ENCODE measurements at regions not wholly inside any gene's neighbourhood (a gene's known extent, or its start where the extent isn't known, plus 50 kb on each side); places are given as distances from the start of the nearest gene placed in this dataset.
A peak's percentile ranks its signal among the peaks of the same experiment; 100 is the strongest.
"Not testable (repeated sequence)": the region's sequence is repeated elsewhere in the genome, so short reads cannot be mapped to it uniquely, and the experiment has no call there.

DNA sequence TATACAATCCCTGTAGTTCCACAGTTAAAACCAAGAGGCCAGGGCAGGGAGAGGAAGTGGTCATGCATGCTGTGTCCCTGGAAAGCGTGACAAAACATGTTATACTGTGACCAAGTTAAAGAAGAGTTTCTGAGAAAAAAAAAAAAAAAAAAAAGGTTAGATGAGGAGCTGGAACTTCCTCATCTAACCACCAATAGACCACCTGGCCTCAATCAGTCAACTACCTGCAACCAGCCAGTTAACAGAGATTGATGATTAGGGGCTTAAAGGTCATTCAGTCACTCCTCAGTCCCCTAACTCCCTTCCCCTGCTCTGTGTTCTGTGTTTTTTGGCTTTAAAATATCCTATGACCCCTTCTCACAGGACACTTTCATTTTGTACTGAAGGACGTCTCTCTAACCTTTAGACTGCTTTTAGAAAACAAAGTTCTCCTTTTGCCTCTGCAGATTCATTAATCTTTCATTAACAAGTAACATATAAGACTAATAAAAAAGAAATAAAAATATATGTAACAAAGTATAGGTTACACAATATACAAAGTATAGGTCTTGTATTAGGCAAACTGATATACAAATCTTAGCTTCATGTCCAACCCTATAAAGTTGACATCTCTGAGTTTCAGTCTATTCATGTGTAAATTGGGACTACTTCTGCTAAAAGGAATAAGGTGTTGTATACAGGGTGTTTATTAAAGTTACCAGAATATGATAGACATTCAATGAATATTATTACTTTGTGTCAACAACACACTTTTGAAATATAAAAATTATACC, 179.1 kb upstream of the NDST4 start:
- no peak for DNase-seq

DNA sequence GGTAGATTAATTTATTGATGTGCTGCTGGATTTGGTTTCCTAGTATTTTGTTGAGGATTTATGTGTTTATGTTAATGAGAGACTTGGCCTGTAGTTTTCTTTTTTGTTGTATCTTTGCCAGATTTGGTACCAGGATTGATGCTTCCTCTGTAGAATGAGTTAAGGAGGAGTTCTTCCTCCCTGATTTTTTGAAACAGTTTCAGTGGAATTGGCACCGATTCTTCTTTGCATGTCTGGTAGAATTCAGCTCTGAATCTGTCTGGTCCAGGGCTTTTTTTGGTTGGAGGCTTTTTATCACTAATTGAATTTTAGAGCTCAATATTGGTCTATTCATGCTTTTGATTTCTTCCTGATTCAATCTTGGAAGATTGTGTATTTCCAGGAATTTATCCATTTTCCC, 174.0 kb upstream of the NDST4 start:
- no peak for DNase-seq

DNA sequence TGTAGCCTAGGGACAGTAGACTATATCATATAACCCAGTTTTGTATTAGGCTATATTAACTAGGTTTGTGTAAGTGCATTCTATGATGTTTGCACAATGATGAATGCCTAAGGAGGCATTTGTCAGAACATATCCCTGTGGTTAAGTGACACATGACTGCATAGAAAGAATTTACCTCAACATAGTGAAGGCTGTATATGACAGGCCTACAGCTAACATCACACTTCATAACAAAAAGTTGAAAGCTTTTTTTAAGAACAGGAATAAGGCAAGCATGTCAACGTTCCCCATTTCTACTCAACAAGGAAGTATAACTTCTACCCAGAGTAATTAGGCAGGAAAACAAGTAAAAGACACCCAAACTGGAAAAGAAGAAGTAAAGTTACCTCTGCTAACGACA, 165.9 kb upstream of the NDST4 start:
- DNase-seq = no peak

DNA sequence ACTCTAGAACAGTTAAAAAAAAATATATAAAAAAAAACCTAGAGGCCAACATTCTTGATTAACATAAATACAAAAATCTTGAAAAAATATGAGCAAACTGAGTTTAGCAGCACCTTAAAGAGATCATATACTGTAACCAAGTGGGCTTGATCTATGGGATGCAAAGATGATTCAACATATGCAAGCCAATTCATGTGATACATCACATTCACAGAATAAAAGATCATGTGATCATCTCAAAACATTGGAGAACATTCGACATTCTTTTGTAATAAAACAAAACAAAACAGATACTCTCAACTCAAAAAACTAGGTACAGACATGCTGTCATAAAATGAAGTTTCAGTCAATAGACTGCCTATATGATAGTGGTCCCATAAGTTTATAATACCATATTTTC, 165.4 kb upstream of the NDST4 start:
- no peak for DNase-seq

DNA sequence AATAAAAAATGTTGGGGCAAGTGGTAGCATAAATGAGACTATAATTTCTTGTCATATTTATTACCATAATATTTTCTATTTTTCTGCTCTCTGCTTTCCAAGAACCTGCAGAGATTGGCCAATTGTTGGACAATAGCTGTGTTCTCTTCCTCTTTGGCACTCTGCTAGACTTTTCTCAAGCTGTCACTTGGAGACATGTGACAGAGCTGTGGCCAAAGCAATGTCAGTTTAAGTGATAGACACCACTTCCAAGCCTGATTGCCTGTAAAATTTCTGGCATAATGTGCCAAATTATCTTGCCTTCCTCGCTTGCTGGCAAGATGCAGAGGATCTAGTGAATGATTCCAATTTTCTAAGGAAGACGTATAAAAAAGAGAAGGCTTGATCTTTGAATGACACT, 162.2 kb upstream of the NDST4 start:
- no peak for DNase-seq

DNA sequence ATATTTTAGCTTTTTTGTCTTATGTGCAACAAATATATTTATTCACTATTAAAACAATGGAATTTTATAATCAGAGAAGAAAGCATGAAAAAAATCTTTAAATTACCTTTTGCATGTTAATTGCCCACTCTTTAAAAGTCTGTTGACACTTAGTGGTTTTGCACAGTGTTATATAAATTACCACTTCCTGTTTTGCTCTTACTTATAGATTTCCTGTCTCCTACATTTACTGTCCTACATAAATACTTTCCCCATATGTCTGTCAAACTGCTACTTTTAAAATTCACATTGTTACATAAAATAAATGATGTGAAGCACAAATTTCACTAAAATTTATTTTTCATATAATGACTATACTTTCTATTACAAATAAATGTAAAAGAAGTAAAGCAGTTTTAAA, 161.1 kb upstream of the NDST4 start:
- DNase-seq = no peak

DNA sequence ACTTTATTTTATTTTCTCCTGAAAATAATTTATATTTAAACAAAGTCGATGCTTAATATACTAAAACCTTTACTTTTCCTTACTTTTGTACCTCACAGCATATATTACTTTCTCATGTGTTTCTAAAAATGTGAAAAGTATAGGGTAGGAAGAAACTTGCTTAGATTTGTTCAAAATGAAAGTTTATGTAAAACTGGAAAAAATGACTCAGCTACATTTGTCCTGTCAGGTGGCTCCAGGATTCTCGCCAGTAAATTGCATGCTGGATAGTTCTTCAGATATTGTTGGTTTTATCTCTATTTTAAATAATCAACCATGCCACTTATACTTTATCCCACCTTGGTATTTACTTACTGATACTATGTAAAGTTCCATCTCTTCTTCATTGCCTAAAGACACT, 159.2 kb upstream of the NDST4 start:
- DNase-seq = no peak

DNA sequence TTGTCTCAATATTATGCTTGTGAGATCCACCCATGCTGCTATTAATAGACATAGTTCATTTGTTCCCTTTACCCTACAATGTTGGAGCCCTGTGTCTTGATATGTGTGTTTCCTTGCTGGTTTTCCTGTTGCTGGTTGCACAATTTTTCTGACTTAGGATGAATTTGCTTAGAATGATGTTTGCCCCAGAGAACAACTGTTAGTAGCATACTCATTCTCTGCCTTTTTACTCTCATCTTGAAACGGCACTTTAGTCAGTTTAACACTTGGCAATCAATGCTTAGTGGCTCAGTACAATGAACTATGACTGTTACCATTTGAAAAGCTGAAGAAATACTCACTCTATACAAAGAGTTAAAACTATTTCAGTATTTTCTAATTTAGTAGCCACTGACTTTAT, 158.8 kb upstream of the NDST4 start:
- DNase-seq = no peak

DNA sequence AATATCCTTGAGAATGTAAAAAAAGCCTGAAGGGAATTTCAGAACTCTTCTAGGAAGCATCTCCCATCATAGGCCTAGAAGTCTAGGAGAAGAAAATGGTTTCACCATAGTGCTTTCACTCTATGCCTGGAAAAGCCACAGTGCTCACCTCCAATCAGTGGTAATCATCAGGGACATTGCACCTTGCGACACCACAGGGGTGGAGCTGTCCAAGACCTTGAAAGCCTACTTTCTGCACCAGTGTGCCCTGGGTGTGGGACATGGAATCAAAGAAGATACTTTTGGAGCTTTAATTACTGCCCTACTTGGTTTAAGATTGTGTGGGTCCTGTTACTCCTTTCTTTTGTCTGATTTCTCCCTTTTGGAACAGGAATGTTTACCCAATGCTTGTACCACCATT, 146.8 kb upstream of the NDST4 start:
- no peak for DNase-seq

DNA sequence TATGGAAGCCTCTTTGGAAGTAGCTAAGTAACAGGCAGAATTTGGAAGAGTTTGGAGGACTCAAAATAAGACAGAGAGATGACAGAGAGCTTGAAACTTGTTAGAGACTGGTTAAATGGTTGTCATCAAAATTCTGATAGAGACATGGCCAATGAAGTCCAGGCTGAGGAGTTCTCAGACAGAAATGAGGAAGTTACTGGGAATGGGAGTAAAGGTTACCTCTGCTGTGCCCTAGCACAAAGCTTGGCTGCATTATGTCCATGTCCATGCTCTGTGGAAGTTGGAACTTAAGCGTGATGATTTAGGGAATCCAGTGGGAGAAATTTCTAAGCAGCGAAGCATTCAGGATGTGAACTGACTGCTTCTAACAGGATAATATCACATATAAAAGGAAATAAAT, 146.2 kb upstream of the NDST4 start:
- no peak for DNase-seq

DNA sequence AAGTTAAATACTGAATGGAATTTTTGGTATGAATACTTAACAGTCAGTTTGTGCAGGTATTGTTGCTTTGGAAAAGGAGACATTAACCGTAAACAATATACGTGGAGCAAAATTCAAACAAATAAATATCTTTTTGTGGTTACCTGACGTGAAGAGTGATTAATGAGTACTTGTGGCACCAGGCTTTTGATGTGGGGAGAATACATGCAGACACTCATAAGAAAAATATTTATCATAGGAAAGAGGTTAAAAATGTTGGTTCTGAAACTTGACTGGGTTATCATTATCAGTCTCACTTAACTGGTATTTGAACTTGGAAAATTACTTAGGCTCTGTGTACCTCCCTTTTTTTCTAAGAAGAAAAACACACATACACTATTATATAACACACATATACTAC, 136.4 kb upstream of the NDST4 start:
- no peak for DNase-seq

DNA sequence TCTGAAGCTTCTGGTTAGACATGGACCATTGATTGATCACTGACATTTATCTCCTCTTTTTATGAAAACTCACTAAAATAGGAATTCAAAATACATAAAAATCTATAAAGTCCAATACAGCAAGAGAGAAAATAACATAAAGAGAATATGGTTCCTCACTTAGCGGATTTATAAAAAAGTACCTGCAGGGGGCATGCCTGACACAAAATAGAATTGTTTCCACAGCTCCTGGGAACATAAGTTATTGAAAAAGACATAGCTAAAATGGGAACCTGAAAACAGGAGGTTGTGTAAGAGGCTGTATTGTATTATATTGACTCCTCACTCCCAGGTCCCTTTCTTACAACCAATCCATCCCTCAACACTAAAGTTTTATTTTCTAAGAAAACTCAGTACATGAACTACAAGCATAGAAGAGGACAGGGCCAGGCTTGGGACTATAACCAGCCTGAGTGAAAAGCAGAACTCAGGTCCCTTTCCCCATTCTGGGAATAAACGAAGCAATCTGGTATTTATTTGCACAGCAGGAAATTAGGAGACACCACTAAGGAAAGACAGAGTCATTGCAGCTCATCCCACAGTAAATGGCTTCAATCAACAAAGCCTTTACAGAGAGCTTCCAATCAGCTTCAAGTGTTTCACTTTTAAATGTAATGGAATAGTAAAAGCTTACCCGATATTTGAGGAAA, 121.1 kb upstream of the NDST4 start:
- no peak for DNase-seq

DNA sequence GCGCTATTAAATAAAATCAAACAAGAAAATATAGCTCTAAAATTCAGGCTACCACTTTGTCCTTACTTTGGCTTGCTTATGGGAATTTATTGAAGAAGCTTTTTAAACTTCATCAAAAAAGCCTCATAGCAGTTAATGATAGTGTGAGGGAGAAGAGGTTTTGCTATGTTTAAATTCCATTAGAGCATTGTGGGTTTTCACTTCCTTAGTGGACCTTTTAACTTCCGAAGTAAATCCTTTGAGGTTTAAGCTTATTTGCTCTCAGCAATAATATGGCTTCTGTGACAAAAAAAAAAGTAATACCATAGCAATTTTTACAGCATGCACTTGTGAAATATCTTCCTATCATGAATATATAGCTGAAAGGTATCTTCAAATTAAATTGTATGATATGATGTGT, 120.2 kb upstream of the NDST4 start:
- DNase-seq = no peak

DNA sequence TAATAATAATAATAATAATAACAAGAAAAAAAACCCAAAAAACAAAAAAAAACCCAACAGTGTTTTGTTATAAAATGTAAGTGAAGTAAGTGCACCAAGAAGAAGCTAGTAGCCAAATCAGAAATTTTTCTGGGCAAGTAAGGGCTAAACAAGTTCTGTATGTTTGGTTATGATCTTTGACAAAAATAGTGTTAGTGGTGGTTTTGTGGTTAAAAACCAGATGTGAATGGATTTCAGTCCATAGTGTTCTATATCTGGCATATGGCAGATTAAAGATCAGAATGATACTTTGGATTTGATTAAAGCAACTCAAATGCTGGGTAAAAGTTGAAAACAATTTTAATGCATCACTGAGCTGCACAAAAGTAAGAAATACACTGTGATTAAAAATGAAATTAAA, 116.5 kb upstream of the NDST4 start:
- DNase-seq = no peak

DNA sequence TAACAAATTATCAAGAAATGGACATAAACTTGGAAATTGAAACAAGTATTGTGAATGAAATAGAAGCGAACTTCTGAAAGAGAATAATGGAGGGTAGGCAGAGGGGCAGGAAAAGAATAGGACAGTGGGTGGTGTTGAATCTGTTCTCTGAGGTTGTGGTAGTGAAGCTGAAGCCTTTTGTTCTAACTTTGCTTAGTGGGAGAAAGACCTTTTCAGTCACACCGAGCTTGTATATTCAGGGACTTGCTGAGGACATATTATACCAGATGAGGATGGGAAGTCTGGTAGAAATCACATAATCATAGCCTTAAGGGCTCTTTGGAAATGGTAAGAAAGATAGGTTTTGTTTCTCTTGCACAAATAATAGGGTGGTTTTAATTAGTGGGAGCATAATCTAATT, 115.4 kb upstream of the NDST4 start:
- DNase-seq = no peak

DNA sequence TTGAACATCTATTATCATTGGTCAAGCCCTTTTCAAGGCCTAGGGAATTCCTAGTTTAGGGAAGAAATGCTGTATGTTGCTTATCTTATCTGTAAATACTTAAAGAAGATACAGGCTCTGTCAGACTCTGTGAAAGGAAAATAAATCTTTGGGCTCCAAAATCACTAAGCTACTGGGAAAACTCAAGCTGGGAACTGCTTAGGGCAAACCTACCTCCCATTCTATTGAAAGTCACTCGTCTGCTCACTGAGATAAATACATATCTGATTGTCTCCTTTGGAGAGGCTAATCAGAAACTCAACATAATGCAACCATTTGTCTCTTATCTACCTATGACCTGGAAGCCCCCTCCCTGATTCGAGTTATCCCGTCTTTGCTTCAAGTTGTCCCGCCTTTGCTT, 108.6 kb upstream of the NDST4 start:
- DNase-seq = no peak

DNA sequence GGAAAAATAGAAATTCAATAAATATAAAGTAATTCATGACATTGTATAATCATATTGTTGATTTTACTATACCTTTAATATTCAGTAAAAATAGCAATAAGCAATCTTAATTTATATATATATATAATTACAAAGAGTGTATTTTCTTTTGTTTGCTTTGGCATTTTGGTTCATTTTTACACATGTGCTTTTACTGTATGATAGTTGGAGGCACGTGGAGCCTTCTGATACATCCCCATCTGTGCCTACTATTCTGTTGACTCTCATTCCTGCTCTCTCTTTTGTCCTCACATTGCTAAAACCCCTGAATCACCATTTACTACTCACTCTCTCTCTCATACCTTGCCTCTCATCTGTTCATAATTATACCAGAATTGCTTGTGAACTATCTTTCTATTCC, 106.4 kb upstream of the NDST4 start:
- DNase-seq = no peak

DNA sequence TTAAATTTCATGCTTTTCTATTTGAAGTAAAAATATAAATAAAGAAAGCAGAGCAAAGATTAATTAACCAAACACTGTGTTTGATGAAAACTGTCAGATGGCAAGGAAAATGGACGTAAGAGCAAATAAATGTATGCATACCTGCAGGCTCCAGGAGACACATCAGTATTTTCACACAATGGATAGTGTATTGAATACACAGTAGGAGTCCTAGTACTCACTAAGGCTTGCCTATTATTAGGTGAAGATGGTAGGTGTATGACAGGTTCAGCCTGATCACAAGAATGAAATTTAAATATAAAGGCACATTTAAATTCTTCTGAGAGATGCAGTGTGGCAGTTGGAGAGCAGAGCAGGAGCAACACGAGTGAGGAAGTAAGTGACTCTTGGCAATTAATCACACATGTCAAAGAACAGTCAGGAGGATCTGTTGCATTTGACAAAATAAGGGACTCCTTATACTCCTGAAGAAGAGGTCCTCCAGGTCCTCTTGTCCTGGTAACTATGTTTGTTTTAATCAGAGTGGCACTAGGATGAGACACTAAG, 106.0 kb upstream of the NDST4 start:
- peak; percentile 41 for DNase-seq

DNA sequence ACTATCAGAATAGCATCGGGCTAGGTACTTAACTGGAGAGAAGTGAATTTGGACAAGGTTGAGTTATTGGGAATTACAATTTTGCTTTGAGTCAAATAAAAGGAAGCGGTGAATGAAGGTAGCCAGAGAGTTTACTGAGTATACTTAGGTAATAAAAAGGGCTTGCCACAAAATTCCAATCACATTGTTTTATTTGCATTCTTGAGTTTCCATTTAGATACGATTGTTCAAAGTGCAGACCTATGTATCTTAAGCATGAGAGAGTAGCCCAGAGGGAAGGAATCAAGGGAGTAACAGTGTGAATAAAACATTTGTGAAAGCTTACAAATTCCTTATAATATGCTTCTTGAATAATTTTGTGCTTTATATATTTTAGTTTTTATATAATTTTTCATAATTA, 102.5 kb upstream of the NDST4 start:
- no peak for DNase-seq

DNA sequence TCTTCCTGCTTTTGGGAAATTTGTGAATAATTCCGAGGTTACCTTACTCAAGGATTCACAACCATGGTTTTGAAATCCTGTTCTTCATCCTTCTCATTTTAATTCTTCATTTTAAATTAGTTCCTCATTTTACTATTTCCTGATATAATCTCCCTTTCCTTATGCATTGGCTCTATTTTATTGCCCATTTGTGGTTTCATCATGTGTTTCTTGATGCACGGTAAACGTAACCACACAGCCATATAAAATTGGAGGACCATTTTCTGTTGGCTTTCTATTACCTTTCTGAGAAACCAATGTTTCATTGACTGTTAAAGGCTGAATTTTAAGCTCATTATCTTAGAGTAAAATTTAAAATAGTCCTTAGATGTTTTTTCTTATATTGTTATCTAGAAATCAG, 100.3 kb upstream of the NDST4 start:
- no peak for DNase-seq

DNA sequence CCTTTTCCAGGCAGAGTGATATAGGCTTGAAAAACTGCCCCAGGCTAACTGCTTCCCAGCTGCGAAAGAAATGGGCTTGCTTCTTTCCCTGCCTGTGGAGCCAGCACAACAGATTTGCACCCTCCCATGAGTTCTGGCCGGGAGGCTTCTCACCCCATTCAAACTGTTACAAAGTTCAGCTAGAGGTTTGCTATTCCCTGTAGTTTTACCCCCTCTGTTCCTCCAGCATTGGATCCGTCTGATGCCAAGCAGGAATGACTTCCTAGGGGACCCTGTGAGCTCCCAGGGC, 87.6 kb upstream of the NDST4 start:
- no peak for DNase-seq

DNA sequence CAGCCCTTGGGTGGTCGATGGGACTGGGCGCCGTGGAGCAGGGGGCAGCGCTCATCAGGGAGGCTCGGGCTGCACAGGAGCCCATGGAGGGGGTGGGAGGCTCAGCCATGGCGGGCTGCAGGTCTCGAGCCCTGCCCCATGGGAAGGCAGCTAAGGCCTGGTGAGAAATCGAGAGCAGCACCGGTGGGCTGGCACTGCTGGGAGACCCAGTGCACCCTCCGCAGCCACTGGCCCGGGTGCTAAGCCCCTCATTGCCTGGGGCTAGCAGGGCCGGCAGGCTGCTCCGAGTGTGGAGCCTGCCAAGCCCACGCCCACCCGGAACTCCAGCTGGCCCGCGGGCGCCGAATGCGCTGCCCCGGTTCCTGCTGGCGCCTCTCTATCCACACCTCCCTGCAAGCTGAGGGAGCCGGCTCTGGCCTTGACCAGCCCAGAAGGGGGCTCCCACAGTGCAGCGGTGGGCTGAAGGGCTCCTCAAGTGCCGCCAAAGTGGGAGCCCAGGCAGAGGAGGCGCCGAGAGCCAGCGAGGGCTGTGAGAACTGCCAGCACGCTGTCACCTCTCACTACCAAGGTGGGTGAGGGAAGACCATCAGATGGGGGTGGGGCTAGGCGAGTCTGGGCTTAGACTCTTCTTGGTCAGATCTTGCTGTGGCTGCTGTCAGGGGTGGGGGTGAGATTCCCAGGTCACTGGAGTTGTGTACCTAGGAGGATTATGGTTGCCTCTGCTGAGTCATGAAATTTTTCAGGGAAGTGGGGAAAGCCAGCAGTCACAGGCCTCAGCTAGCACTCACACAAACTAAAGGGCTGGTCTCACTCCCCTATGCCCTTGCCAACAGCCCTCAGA, 87.0 kb upstream of the NDST4 start:
- DNase-seq = not testable (repeated sequence)

DNA sequence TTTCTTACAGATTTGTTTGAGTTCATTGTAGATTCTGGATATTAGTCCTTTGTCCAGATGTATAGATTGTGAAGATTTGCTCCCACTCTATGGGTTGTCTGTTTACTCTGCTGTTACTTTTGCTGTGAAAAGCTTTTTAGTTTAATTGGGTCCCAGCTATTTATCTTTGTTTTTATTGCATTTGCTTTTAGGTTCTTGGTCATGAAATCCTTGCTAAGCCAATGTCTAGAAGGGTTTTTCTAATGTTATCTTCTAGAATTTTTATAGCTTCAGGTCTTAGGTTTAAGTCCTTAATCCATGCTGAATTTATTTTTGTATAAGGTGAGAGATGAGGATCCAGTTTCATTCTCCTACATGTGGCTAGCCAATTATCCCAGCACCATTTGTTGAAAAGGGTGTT, 81.2 kb upstream of the NDST4 start:
- not testable (repeated sequence) for DNase-seq

DNA sequence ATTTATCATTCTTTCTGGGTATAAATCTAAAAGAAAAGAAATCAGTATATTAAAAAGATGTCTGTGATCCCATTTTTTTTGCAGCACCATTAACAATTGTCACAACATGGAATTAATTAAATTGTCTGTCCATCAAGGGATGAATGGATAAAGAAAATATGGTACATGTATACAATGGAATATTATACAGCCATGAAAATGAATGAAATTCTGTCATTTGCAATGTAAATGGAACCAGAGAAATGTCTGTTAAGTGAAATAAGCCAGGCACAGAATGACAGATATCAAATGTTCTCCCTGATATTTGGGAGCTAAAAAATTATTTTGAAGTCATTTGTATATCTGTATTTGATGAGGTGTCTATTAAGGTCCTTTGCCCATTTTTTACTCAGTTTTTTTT, 77.1 kb upstream of the NDST4 start:
- no peak for DNase-seq

Data from NCI-H187 treated with DMSO at 0.1 percent for 48 hours (cell line).